ENCODE measurements at regions not wholly inside any gene's neighbourhood (a gene's known extent, or its start where the extent isn't known, plus 50 kb on each side); places are given as distances from the start of the nearest gene placed in this dataset.

DNA sequence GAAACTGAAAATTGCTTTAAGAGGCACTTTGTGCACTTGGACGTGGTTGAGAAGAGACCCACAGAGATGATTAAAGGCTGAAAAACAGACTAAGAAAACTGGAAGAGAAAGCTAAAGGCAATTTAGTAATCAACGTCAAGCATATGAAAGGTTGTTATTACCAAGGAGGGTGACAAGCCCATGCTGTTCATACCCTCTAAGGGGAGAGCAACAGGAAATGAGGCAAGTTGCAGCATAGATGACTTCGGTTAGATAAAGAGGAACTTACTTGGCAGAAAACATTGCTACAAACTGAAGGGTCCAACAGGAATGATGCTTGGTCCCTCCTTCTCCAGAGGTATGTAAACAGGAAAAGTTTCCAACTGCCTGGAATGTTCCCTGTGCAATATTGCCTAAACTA lies 107.8 kb downstream of the DUSP6 start:
- TF ChIP-seq POLR2AphosphoS5 (IDR thresholded peaks at IDR 0.05; ENCODE audit: borderline replicate concordance, low read depth, low read length) (no peak), EZH2 (IDR thresholded peaks at IDR 0.05) (no peak), FOXP2 (optimal IDR thresholded peaks at IDR 0.05; ENCODE audit: control extremely low read depth, extremely low read length, insufficient read depth) (no peak)

Measured in SK-N-MC (cell line).